OCI-LY1 (cell line): ENCODE measurements at regions not wholly inside any gene's neighbourhood (a gene's known extent, or its start where the extent isn't known, plus 50 kb on each side); places are given as distances from the start of the nearest gene placed in this dataset.

Experiments
- H2AFZ ChIP-seq: fragments of 200-600 bp; sonication (generic), shearing (Covaris generic); 2 replicates; pipeline ENCODE4 v1.6.0; 2014; ENCODE audit warnings: antibody characterized with exemption, mild to moderate bottlenecking, low read length
- H3F3A ChIP-seq: fragments of 200-600 bp; sonication (generic), shearing (Covaris generic); 2 replicates; pipeline ENCODE4 v1.6.0; 2014; ENCODE audit warnings: mild to moderate bottlenecking, antibody characterized with exemption, low read length, moderate library complexity; ENCODE audit not compliant: insufficient read depth
- H3K27ac ChIP-seq: fragments of 200-600 bp; sonication (generic); 2 replicates; pipeline ENCODE4 v1.5.1; 2014; ENCODE audit warnings: low read length, mixed run types, mild to moderate bottlenecking, low read depth; ENCODE audit not compliant: poor library complexity, severe bottlenecking
- H3K27me3 ChIP-seq: fragments of 200-600 bp; sonication (generic); 2 replicates; pipeline ENCODE4 v1.6.0; 2014; ENCODE audit warnings: antibody characterized with exemption, mild to moderate bottlenecking, low read length, moderate library complexity; ENCODE audit not compliant: insufficient read depth
- H3K36me3 ChIP-seq: fragments of 200-600 bp; sonication (generic); 2 replicates; pipeline ENCODE4 v1.6.1; 2014; ENCODE audit warnings: mild to moderate bottlenecking, antibody characterized with exemption, low read length, moderate library complexity, mixed read lengths; ENCODE audit not compliant: insufficient read depth
- H3K4me1 ChIP-seq: fragments of 200-600 bp; sonication (generic); 2 replicates; pipeline ENCODE4 v1.5.1; 2014; ENCODE audit warnings: mild to moderate bottlenecking, low read length, moderate library complexity; ENCODE audit not compliant: insufficient read depth, severe bottlenecking
- H3K4me2 ChIP-seq: fragments of 200-600 bp; sonication (generic), shearing (Covaris generic); 2 replicates; pipeline ENCODE4 v1.6.1; 2014; ENCODE audit warnings: low read length
- H3K4me3 ChIP-seq: fragments of 200-600 bp; sonication (generic); 2 replicates; pipeline ENCODE4 v1.5.1; 2014; ENCODE audit warnings: low read length, low read depth, mild to moderate bottlenecking, mixed read lengths; ENCODE audit not compliant: poor library complexity, severe bottlenecking
- H3K79me2 ChIP-seq: fragments of 200-600 bp; shearing (Covaris generic); 2 replicates; pipeline ENCODE4 v1.6.1; 2016; ENCODE audit warnings: mixed run types, low read length, mixed read lengths; ENCODE audit not compliant: insufficient read depth
- H3K9ac ChIP-seq: fragments of 200-600 bp; sonication (generic), shearing (Covaris generic); 2 replicates; pipeline ENCODE4 v1.6.1; 2014; ENCODE audit warnings: mild to moderate bottlenecking, low read length, mixed read lengths
- H3K9me2 ChIP-seq: fragments of 200-600 bp; sonication (generic), shearing (Covaris generic); 2 replicates; pipeline ENCODE4 v1.6.1; 2014; ENCODE audit warnings: low read depth, mild to moderate bottlenecking, low read length, mixed read lengths
- H3K9me3 ChIP-seq: fragments of 200-600 bp; shearing (Covaris generic); 2 replicates; pipeline ENCODE4 v1.6.1; 2014; ENCODE audit warnings: low read length, mixed read lengths
- H4K20me1 ChIP-seq: fragments of 200-600 bp; sonication (generic), shearing (Covaris generic); 2 replicates; pipeline ENCODE4 v1.6.0; 2016; ENCODE audit warnings: mild to moderate bottlenecking, low read length; ENCODE audit not compliant: insufficient read depth
- CTCF ChIP-seq: fragments of 200-600 bp; sonication (generic), shearing (Covaris generic); IDR thresholded peaks from 2 replicates; pipeline ENCODE4 v1.5.1; 2017; ENCODE audit warnings: mild to moderate bottlenecking, antibody characterized with exemption, low read length, moderate library complexity, mixed read lengths
- EZH2 ChIP-seq: fragments of 200-600 bp; sonication (generic), shearing (Covaris generic); IDR thresholded peaks from 2 replicates; pipeline ENCODE4 v1.8.0; 2017; ENCODE audit warnings: borderline replicate concordance, mixed run types, mild to moderate bottlenecking, antibody characterized with exemption, low read length, moderate library complexity, mixed read lengths

- Histone ChIP-seq H3K27ac (no peak overlapping the region), H3K9ac (no peak overlapping the region), H3K27me3 (no peaks in the 10 kb centered on the region), H3K79me2 (no peaks in the 10 kb centered on the region), H2AFZ (no peak overlapping the region), H3K9me2 (no peaks in the 10 kb centered on the region), H3K9me3 (no peaks in the 10 kb centered on the region), H3K4me2 (no peak overlapping the region), H3K4me3 (no peak overlapping the region), H3K36me3 (no peaks in the 10 kb centered on the region), H3K4me1 (no peaks in the 10 kb centered on the region), H4K20me1 (no peaks in the 10 kb centered on the region), H3F3A (no peaks in the 10 kb centered on the region)
- TF ChIP-seq EZH2 (no peak), CTCF (no peak)
Observed at GRCh38 chr6:76703285-76703684, 630.8 kb upstream of the IMPG1 start.

GRCh38 chr6:76702187-76702586 lies 629.7 kb upstream of the IMPG1 start:
- H3K27ac ChIP-seq: no peak overlapping the region
- H3F3A ChIP-seq: no peaks in the 10 kb centered on the region
- no peaks in the 10 kb centered on the region for H3K27me3 ChIP-seq
- H3K9ac ChIP-seq: no peak overlapping the region
- H3K4me3 ChIP-seq: no peak overlapping the region
- H4K20me1 ChIP-seq: no peaks in the 10 kb centered on the region
- TF ChIP-seq EZH2: no peak
- TF ChIP-seq CTCF: no peak
- H3K9me2 ChIP-seq: no peaks in the 10 kb centered on the region
- no peaks in the 10 kb centered on the region for H3K79me2 ChIP-seq
- no peaks in the 10 kb centered on the region for H3K9me3 ChIP-seq
- no peak overlapping the region for H3K4me2 ChIP-seq
- no peaks in the 10 kb centered on the region for H3K4me1 ChIP-seq
- H3K36me3 ChIP-seq: no peaks in the 10 kb centered on the region
- H2AFZ ChIP-seq: no peak overlapping the region

GRCh38 chr6:76701610-76702009 lies 629.1 kb upstream of the IMPG1 start:
- no peaks in the 10 kb centered on the region for H3F3A ChIP-seq
- TF ChIP-seq CTCF: no peak
- no peak for TF ChIP-seq EZH2
- no peaks in the 10 kb centered on the region for H3K4me1 ChIP-seq
- no peak overlapping the region for H3K4me3 ChIP-seq
- H3K79me2 ChIP-seq: no peaks in the 10 kb centered on the region
- H3K27ac ChIP-seq: no peak overlapping the region
- no peak overlapping the region for H3K9ac ChIP-seq
- no peak overlapping the region for H2AFZ ChIP-seq
- no peaks in the 10 kb centered on the region for H3K36me3 ChIP-seq
- no peaks in the 10 kb centered on the region for H3K9me2 ChIP-seq
- no peak overlapping the region for H3K4me2 ChIP-seq
- H4K20me1 ChIP-seq: no peaks in the 10 kb centered on the region
- H3K27me3 ChIP-seq: no peaks in the 10 kb centered on the region
- H3K9me3 ChIP-seq: no peaks in the 10 kb centered on the region
